HepG2 (cell line): ENCODE measurements at regions not wholly inside any gene's neighbourhood (a gene's known extent, or its start where the extent isn't known, plus 50 kb on each side); places are given as distances from the start of the nearest gene placed in this dataset.

ENCODE experiments used
- ATAC-seq: fragments of 200-7000 bp; cut with Tn5 transposase; 3 replicates; pipeline ENCODE4 v1.9.1; 2020; ENCODE audit warnings: mild to moderate bottlenecking, moderate library complexity
- BruUV-seq: library from RNA; stranded (reverse); fragments of 400-500 nt; replicated peaks from 2 replicates; lab custom pipeline; 2021; lab: Mats Ljungman, UMichigan
- CTCF ChIA-PET: fragments of 300-600 bp; formaldehyde crosslinking; extraction: SDS; loops from one replicate; lab custom pipeline; 2021; ENCODE audit warnings: low total read pairs, inconsistent platforms, low intra/inter-chr PET ratio; lab: Yijun Ruan, JAX
- POLR2A ChIA-PET: fragments of 350-600 bp; sonication (Branson Sonifier 250); formaldehyde crosslinking; loops from one replicate; lab custom pipeline; 2020; ENCODE audit warnings: antibody characterized with exemption, inconsistent platforms; lab: Yijun Ruan, JAX
- DNase-seq: peaks from one replicate; pipeline ENCODE4 v3.0.0-alpha.2; 2015; ENCODE audit warnings: low spot score
- FAIRE-seq: peaks from 3 replicates; lab custom pipeline; 2011; peaks lifted over from hg19 to GRCh38; lab: Jason Lieb, UNC
- H2AFZ ChIP-seq: one replicate; pipeline ENCODE4 v1.6.1; 2011; ENCODE audit warnings: low read length, inconsistent platforms
- H3K27ac ChIP-seq: fragments of 300-600 bp; 3 replicates; pipeline ENCODE4 v1.8.0; 2011; ENCODE audit warnings: mixed run types, mild to moderate bottlenecking, mixed read lengths, low read length, inconsistent platforms; ENCODE audit not compliant: insufficient read depth; ENCODE audit errors: extremely low read length
- H3K27me3 ChIP-seq, 2 experiments: fragments of 200-600 bp in 1 of 2; 2 replicates in 1 of 2; 3 replicates in 1 of 2; pipeline versions ENCODE4 v1.6.0 to v1.8.0; 2011; ENCODE audit warnings: low read length in 2 of 2, mild to moderate bottlenecking in 2 of 2, moderate library complexity in 2 of 2, inconsistent platforms in 1 of 2; ENCODE audit not compliant: insufficient read depth in 2 of 2, control insufficient read depth in 1 of 2
- H3K36me3 ChIP-seq, 2 experiments: fragments of 200-600 bp in 1 of 2; replicated peaks in 1 of 2; 2 replicates in 1 of 2; 3 replicates in 1 of 2; pipeline versions ENCODE4 v1.5.1 to v1.8.0; 2011; ENCODE audit warnings: low read length in 2 of 2, inconsistent platforms in 1 of 2; ENCODE audit not compliant: insufficient read depth in 2 of 2, control insufficient read depth in 1 of 2
- H3K4me1 ChIP-seq: 2 replicates; pipeline ENCODE4 v1.5.1; 2012; ENCODE audit warnings: low read length, inconsistent platforms; ENCODE audit not compliant: insufficient read depth
- H3K4me2 ChIP-seq: 2 replicates; pipeline ENCODE4 v1.6.0; 2011; ENCODE audit warnings: low read depth, low read length, inconsistent platforms
- H3K4me3 ChIP-seq, 3 experiments: fragments of 200-600 bp in 1 of 3; sonication (generic), shearing (Covaris generic) in 1 of 3; replicated peaks in 1 of 3; 2 replicates each; pipeline ENCODE4 v1.5.1; 2011 to 2016; ENCODE audit warnings: low read length in 3 of 3, inconsistent platforms in 2 of 3, low read depth in 2 of 3, mild to moderate bottlenecking in 2 of 3, control low read depth in 1 of 3, mixed read lengths in 1 of 3; ENCODE audit not compliant: insufficient read depth in 1 of 3
- H3K79me2 ChIP-seq: one replicate; pipeline ENCODE4 v1.6.1; 2011; ENCODE audit warnings: low read length, inconsistent platforms; ENCODE audit not compliant: insufficient read depth
- H3K9ac ChIP-seq: 2 replicates; pipeline ENCODE4 v1.6.0; 2011; ENCODE audit warnings: mild to moderate bottlenecking, low read depth, low read length, inconsistent platforms; ENCODE audit not compliant: insufficient read depth
- H3K9me3 ChIP-seq: 2 replicates; pipeline ENCODE4 v1.5.1; 2012; ENCODE audit warnings: mild to moderate bottlenecking, low read length
- H4K20me1 ChIP-seq: 2 replicates; pipeline ENCODE4 v1.6.0; 2011; ENCODE audit warnings: inconsistent platforms, mild to moderate bottlenecking, low read length, moderate library complexity; ENCODE audit not compliant: insufficient read depth
- ETV6 ChIP-seq: sonication (generic); formaldehyde crosslinking; conservative IDR thresholded peaks from 2 replicates; pipeline ENCODE4 v1.4.0; 2020; ENCODE audit warnings: missing genetic modification reagents
- HOXA5 ChIP-seq: sonication (generic); formaldehyde crosslinking; IDR thresholded peaks from 2 replicates; pipeline ENCODE4 v1.4.0; 2020; ENCODE audit warnings: missing genetic modification reagents
- JARID2 ChIP-seq: sonication (generic); formaldehyde crosslinking; IDR thresholded peaks from 2 replicates; pipeline ENCODE4 v1.8.1; 2023; ENCODE audit warnings: missing genetic modification reagents, inconsistent platforms; ENCODE audit not compliant: insufficient replicate concordance
- MAF1 ChIP-seq: sonication (generic); formaldehyde crosslinking; IDR thresholded peaks from 2 replicates; pipeline ENCODE4 v1.5.0; 2020; ENCODE audit warnings: missing genetic modification reagents, borderline replicate concordance
- MXD4 ChIP-seq: IDR thresholded peaks from 2 replicates; pipeline ENCODE4 v1.6.1; 2016; ENCODE audit warnings: mild to moderate bottlenecking, missing biosample characterization, missing genetic modification reagents
- PITX1 ChIP-seq: sonication (generic); formaldehyde crosslinking; IDR thresholded peaks from 2 replicates; pipeline ENCODE4 v1.5.1; 2020; ENCODE audit warnings: mild to moderate bottlenecking, missing genetic modification reagents
- SP2 ChIP-seq: sonication (generic); formaldehyde crosslinking; IDR thresholded peaks from 2 replicates; pipeline ENCODE4 v1.5.1; 2020; ENCODE audit warnings: mild to moderate bottlenecking, missing genetic modification reagents
- SRSF1 ChIP-seq: fragments of 200-400 bp; formaldehyde crosslinking; optimal IDR thresholded peaks from 2 replicates; pipeline ENCODE3; 2017; ENCODE audit warnings: mild to moderate bottlenecking, low read depth, low read length, moderate library complexity
- ZFAT ChIP-seq: sonication (generic); formaldehyde crosslinking; conservative IDR thresholded peaks from 2 replicates; pipeline ENCODE4 v1.8.1; 2023; ENCODE audit warnings: missing genetic modification reagents, inconsistent platforms
- ZNF510 ChIP-seq: sonication (generic); formaldehyde crosslinking; IDR thresholded peaks from 2 replicates; pipeline ENCODE4 v1.4.0; 2020; ENCODE audit warnings: low read depth, mild to moderate bottlenecking, missing genetic modification reagents
- ZNF713 ChIP-seq: sonication (generic); formaldehyde crosslinking; IDR thresholded peaks from 2 replicates; pipeline ENCODE4 v1.4.0; 2020; ENCODE audit warnings: mild to moderate bottlenecking, missing genetic modification reagents
- ZNF83 ChIP-seq: sonication (generic); formaldehyde crosslinking; IDR thresholded peaks from 2 replicates; pipeline ENCODE4 v1.4.0; 2020; ENCODE audit warnings: missing genetic modification reagents, mild to moderate bottlenecking, borderline replicate concordance
- WGBS: methylation state at CpG from one replicate; pipeline ENCODE4 v1.1.6; 2017; ENCODE audit warnings: low lambda C conversion rate; 5-methylcytosine and 5-hydroxymethylcytosine counted together
- in situ Hi-C: cut with HindIII; loops from 2 replicates; pipeline ENCODE4 v1.10.0; 2017; ENCODE audit warnings: low pct_unique_long_range_greater_than_20kb; ENCODE audit not compliant: extremely low pct_ligation_motif_present
- intact Hi-C: fragments of 100-400 bp; cut with micrococcal nuclease; formaldehyde crosslinking; loops from one replicate; pipeline ENCODE4 v1.10.0; 2022; ENCODE audit not compliant: unreplicated experiment
- TF ChIP-seq, protein P1 (sequence below): sonication (generic); formaldehyde crosslinking; IDR thresholded peaks from 2 replicates; pipeline ENCODE4 v1.4.0; 2020; ENCODE audit warnings: missing genetic modification reagents; ENCODE audit errors: not compliant biosample characterization
- TF ChIP-seq, protein P2 (sequence below), 2 experiments: sonication (generic) in 1 of 2; formaldehyde crosslinking in 1 of 2; IDR thresholded peaks; 2 replicates each; pipeline versions ENCODE4 v1.6.1 to v1.9.0; 2014 to 2022; ENCODE audit warnings: antibody characterized with exemption in 1 of 2, borderline replicate concordance in 1 of 2, inconsistent platforms in 1 of 2, low read depth in 1 of 2, missing genetic modification reagents in 1 of 2
- TF ChIP-seq, protein P3 (sequence below): sonication (generic); formaldehyde crosslinking; IDR thresholded peaks from 2 replicates; pipeline ENCODE4 v1.8.1; 2023; ENCODE audit warnings: missing genetic modification reagents, mild to moderate bottlenecking, borderline replicate concordance
- TF ChIP-seq, protein P4 (sequence below): IDR thresholded peaks from 2 replicates; pipeline ENCODE4 v1.6.1; 2016; ENCODE audit warnings: low read depth

DNA sequence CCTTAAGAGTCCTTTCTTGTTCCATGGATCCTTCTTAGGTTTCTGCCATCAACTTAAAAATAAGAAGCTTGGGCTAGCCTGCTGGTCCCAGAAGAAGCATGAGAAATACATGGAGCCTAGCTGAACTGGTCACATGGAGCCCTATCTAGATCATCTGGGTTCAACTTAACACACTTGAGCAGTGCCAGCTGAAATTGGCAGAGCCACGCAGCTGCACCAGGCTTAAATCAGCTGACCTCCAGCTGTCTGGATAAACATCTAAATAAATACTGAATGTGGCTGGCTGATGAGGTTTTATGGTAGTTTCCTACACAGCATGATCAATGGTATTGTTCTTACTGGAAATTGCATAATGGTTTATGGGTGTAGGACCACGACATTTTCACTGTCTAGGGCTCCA lies 598.4 kb upstream of the FAM241A start:
- no peaks in the 10 kb centered on the region for H4K20me1 ChIP-seq
- no peak overlapping the region for H3K4me3 ChIP-seq
- H3K79me2 ChIP-seq: no peaks in the 10 kb centered on the region
- DNase-seq (no peak), FAIRE-seq (no peak), ATAC-seq (no peak)
- ChIA-PET CTCF (no interaction called here), POLR2A (no interaction called here)
- H3K4me2 ChIP-seq: no peak overlapping the region
- in situ Hi-C loops (no loop called here), intact Hi-C loops (no loop called here)
- no peak overlapping the region for H3K27ac ChIP-seq
- H3K27me3 ChIP-seq: no peaks in the 10 kb centered on the region
- no peak overlapping the region for H3K9ac ChIP-seq
- H3K4me1 ChIP-seq: no peaks in the 10 kb centered on the region
- WGBS: 6% methylated on average over 2 of the region's 2 CpGs
- no peak overlapping the region for H2AFZ ChIP-seq
- no peaks in the 10 kb centered on the region for H3K9me3 ChIP-seq
- H3K36me3 ChIP-seq: no peaks in the 10 kb centered on the region
- BruUV-seq: no TSS peak
- TF ChIP-seq SP2 (CRISPR knock-in tag) (no peak), ETV6 (CRISPR knock-in tag) (no peak), ZNF713 (CRISPR knock-in tag) (no peak), MAF1 (CRISPR knock-in tag) (no peak), PITX1 (CRISPR knock-in tag) (no peak), ZFAT (CRISPR knock-in tag) (no peak), ZNF510 (CRISPR knock-in tag) (no peak), MXD4 (CRISPR knock-in tag) (no peak), ZNF83 (CRISPR knock-in tag) (no peak), SRSF1 (no peak), HOXA5 (CRISPR knock-in tag) (no peak), JARID2 (no peak)
- TF ChIP-seq, protein P1, sequence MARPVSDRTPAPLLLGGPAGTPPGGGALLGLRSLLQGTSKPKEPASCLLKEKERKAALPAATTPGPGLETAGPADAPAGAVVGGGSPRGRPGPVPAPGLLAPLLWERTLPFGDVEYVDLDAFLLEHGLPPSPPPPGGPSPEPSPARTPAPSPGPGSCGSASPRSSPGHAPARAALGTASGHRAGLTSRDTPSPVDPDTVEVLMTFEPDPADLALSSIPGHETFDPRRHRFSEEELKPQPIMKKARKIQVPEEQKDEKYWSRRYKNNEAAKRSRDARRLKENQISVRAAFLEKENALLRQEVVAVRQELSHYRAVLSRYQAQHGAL (CRISPR knock-in tag): no peak
- TF ChIP-seq, protein P2, sequence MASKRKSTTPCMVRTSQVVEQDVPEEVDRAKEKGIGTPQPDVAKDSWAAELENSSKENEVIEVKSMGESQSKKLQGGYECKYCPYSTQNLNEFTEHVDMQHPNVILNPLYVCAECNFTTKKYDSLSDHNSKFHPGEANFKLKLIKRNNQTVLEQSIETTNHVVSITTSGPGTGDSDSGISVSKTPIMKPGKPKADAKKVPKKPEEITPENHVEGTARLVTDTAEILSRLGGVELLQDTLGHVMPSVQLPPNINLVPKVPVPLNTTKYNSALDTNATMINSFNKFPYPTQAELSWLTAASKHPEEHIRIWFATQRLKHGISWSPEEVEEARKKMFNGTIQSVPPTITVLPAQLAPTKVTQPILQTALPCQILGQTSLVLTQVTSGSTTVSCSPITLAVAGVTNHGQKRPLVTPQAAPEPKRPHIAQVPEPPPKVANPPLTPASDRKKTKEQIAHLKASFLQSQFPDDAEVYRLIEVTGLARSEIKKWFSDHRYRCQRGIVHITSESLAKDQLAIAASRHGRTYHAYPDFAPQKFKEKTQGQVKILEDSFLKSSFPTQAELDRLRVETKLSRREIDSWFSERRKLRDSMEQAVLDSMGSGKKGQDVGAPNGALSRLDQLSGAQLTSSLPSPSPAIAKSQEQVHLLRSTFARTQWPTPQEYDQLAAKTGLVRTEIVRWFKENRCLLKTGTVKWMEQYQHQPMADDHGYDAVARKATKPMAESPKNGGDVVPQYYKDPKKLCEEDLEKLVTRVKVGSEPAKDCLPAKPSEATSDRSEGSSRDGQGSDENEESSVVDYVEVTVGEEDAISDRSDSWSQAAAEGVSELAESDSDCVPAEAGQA (IDR thresholded peaks at IDR 0.05; ENCODE audit: low read depth): no peak
- TF ChIP-seq, protein P2 (CRISPR knock-in tag; IDR thresholded peaks at IDR 0.05; ENCODE audit: borderline replicate concordance): no peak
- TF ChIP-seq, protein P3, sequence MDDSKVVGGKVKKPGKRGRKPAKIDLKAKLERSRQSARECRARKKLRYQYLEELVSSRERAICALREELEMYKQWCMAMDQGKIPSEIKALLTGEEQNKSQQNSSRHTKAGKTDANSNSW (CRISPR knock-in tag): no peak
- TF ChIP-seq, protein P4, sequence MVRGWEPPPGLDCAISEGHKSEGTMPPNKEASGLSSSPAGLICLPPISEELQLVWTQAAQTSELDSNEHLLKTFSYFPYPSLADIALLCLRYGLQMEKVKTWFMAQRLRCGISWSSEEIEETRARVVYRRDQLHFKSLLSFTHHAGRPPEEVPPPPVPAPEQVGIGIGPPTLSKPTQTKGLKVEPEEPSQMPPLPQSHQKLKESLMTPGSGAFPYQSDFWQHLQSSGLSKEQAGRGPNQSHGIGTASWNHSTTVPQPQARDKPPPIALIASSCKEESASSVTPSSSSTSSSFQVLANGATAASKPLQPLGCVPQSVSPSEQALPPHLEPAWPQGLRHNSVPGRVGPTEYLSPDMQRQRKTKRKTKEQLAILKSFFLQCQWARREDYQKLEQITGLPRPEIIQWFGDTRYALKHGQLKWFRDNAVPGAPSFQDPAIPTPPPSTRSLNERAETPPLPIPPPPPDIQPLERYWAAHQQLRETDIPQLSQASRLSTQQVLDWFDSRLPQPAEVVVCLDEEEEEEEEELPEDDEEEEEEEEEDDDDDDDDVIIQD (CRISPR knock-in tag): no peak
